HG02970 (cell line): ENCODE measurements at regions not wholly inside any gene's neighbourhood (a gene's known extent, or its start where the extent isn't known, plus 50 kb on each side); places are given as distances from the start of the nearest gene placed in this dataset.

Source experiments
- ATAC-seq: cut with Tn5 transposase; IDR thresholded peaks from one replicate; pipeline ENCODE4 v1.9.1; 2021; ENCODE audit warnings: mild to moderate bottlenecking, moderate library complexity, moderate number of reproducible peaks; ENCODE audit not compliant: unreplicated experiment, low FRiP score

DNA sequence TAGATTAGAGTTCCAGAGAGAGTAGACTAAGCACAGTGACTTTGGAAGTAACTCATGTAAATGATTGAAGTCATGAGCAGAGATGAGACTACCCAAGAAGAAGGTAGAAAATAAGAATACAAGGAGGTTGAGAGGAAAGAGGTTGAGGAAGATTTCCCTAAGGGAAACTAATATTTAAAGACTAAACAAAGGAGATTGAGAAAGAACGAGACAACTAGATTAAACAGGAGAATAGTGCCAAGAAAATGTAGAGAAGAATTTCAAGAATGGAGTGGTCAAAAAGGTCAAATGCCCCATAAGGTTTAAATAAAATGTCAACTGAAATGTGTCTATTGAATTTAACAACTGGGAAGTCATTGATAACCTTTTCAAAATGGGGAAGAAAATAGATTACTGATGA is 59.0 kb downstream of the RPS29 start:
- ATAC-seq = no peak

DNA sequence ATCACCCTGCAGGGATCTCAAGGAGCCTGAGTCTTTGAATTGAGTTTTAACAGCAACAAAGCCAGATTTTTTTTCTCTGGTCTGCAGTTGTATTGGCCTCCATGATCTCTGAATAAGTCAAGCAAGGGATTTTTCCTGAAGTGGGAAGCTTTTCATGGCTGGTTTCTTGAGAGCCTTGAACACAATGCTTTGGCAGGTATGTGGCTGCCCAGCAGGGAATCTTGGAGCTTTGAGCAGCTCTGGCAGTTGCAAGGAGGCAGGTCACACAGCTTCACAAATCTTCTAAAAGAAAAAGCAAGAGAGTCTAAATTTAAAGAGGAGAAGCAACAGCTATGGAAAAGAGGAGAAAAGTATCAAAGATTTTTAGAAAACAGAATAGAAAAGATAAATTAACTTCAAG is 60.1 kb downstream of the RPS29 start:
- ATAC-seq = no peak

DNA sequence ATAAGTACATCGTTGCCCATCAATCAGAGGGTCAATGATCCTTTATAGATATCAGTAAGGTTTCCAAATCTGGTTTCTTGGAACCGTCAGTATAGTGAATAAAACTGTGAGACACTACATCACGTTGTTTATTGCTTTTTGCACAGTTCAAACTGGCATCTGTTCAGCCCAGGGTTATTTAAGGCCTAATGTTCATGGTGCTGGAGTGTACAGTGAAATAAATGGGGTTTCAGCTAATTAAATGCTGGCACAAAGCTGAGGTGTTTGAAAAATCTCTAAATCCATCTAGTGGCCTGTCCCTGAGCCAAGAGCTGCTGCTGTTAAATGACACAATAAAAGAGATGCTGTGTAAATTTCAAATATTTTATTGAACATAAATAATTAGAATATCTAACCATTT is 69.9 kb downstream of the RPS29 start:
- no peak for ATAC-seq

DNA sequence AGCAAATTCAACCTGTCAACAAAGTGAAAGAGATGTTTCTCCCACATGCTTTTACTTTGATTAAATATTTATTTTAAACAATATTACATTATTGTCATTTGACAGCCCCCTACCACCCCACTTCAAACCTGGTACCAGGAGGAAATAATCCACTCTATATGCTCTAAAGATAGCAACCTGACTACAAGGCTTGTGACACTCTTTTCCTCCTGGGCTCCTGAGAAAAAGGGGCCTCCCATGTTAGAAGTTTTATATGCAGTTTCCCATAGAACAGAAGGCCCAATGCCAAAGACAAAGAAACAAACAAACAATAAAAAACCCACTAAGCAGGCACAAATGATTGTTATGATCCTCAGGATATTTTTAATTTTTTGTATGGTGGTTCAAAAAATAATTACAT is 73.6 kb downstream of the RPS29 start:
- ATAC-seq = no peak

DNA sequence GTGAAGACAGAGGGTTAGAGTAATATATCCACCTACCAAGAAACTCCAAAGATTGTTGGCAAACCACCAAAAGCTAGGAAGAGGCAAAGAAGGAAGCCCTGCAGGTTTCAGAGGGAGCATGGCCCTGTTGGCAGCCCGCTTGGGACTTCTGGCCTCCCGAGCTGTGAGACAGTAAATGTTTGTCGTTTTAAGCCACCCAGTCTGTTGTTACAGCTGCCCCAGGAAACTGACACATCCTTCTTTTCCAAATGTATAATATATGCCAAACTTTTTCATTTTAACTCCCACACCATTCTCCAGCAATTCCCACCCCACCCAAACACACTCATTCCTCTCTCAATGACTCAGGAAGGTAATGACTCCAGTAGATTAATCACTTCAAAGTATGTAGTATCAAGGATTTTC is 74.0 kb downstream of the RPS29 start:
- ATAC-seq = no peak

DNA sequence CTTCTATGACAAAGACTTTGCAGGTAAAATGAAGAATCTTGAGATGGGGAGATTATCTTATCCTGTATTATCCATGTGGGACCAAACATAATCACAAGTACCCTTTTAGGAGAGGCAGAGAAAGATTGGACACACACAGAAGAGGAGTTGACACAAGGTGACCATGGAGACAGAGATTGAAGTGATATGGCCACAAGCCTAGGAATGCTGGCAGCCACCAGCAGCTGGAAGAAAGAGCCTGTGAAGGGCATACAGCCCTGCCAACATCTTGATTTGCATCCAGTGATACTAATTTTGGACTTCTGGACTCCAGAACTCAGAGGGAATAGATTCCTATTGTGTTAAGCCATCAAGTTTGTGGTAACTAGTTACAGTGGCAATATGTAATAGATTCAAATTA is 78.1 kb downstream of the RPS29 start:
- ATAC-seq = no peak

DNA sequence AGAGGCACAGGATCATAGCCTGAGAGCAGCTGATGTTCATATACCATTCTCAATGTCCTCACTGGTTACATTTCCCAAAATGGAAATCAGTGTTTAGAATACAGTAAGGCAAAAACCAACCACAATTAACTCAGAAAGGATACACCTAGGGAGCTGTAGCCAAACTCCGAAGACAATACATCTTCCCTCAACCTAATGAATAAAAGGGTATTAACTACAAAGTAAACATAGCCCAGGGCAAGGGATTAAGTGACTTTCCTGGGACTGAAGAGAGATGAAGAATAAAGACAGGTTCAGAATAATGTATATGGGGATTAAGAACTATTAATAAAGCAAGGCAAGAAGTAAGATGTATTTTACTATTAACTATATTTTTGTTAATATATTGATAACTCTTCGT is 79.5 kb downstream of the RPS29 start:
- no peak for ATAC-seq

DNA sequence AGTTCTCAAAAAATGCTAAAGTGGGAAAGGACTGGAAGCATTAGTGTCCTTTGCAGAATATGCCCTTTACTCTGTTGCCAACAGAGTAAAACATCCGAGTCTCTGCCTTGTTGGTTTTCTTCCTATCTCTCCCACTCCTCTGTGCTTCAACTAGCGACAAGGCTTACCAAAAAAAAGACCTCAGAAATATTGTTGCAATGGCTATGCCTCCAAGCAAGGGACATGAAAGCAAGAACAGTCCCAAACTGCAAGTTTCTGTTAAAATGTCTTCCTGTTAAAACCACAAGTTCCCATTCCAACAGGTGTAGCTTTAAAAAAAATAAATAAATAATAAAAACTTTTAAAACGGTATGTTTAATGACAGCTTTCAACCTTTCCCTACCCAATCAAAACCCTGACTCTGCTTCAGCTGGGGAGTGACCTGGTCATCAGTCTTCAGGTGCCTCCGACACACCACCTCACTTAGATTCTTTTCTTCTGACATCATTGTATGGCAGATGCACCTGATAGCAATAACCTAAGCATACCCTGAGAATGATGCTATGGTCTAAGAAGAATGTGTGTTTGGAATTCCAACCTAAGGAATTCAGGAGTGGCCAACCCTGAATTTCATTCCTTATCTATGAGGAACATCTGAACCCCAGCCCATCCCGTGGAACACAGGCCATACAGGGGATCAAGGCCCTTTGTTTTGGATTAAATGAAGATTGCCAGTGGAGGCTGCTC is 81.0 kb downstream of the RPS29 start:
- ATAC-seq = no peak

DNA sequence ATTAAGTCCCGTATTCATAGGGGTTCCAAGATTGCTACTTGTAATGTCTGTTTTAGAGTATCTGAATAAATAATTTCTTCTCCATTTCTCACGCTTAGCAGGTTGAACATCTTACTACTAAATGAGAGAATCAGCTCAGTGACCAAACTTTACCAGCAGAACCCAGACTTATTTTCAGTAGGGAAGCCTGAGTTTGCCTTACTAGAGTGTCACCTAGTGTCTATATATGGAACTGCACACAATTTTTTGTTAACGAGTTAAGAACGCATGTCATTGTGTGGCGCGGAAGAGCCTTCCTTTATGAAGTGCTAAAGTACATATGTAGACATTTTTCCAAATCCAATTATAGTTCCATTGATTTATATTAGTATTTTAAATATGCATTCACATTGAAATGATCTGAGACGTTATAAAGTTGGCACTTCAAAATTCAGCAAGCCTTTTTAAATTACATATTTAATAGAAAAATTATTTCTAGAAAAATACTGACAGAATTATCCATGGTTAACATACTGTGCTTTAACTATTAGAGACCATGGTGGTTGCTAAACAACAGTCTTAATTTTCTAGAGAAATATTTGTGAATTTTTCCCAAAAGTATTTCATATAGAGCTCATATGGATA is 88.3 kb downstream of the RPS29 start:
- ATAC-seq = no peak

DNA sequence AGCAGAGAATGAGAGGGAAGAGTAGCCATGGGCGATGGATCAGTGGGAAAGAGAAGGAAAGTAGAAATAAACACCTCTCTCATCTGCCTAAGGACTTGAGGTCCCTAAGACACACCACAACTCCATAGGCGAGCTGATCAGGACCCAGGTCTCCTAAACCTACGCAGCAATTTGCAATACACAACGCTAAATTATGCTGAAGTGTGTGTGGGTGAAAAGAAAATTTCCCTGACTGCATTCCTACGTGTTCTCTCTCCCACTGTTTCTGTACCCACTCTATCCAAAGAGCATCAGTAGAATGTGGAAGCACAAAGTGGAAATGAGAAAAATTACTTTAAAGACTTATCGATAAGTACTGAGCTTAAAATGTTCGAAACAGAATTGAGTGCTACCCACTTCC is 88.9 kb downstream of the RPS29 start:
- no peak for ATAC-seq

DNA sequence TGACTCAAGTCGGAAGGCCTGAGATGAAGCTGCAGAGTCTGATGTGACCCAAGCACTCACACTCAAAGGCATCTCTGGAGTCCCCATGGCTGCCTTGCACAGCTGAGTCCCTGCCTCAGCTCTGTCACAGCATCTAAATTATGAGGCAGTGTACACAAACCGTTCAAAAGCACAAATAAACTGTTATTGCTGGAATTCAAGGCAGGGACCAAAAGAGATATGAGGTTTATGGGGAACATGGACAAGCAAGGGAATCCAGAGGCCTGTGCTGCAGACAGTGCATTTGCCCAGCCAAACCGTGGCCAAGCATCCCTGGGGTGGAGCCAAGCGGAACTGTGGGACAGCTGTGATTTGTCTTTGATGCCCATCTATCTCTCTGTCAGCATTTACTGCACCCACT is 91.3 kb downstream of the RPS29 start:
- no peak for ATAC-seq

DNA sequence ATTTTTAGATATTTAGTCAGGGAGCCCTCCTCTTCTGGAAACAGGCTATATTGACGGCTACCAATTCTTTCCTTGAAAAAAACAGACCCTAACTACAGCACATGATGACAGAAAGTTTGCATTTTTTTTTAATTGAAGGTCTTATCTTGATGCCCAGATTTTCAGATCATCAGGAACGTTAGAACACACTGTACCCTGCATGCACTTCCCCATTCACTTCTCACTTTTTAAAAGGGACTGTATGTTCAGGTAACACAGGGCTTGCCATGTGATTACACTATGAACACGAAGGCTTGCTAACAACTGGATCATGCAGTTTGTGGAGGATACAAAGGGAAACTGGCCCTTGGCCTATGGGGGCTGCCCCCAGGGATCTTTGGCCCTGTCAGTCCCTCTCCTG is 92.6 kb downstream of the RPS29 start:
- ATAC-seq = no peak

DNA sequence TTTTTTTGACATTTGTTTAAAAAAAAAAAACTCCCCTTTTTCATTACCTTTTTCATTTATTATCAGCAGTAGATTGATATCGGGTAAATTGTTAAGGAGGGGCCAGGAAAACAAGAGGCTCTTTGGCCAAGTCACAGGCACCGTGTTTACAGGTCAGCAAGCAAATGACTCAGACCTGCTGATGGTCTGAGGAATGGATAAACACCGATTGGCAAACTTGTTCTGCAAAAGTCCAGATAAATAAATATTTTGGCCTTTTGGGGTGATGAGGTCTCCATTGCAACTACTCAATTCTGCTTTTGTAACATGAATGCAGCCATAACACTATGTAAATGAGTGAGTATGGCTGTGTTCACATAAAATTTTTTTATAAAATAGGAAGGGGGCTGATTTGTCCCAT is 94.0 kb downstream of the RPS29 start:
- ATAC-seq = no peak

DNA sequence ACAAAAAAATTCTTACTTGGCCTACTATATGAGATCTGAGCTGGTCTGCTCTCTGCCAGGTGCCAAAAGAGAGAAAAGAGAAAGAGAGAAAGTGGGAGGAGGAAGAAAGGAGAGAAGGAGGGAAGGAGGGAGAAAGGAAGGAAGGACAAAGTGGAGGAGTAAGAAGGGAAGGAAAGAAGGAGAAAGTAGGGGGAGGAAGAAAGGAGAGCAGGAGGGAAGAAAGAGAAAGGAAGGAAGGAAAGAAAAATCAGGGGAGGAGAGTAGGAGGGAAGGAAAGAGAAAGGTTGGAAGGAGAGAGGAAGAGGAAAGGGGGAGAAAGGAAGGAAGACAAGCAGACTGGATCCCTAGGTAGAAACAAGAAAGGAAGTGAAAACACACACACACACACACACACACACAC is 96.8 kb downstream of the RPS29 start:
- no peak for ATAC-seq

DNA sequence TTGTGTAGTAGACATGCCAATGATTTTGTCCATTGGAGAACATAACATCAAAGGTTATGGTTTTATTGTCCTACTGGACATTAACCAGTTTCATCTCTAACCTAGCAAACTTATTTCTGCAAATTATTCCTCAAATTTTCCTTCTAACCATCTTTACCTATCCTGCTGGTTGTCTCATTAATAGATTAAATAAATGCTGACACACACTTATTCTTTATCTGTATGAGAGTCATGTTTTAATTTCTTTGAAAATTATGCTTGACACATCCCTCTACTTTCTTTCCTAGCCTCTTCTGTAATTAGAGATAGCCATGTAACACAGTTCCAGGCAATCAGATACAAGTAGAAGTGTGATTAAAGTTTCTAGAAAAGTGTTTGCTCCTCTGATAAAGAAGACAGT is 98.9 kb downstream of the RPS29 start:
- ATAC-seq = no peak

DNA sequence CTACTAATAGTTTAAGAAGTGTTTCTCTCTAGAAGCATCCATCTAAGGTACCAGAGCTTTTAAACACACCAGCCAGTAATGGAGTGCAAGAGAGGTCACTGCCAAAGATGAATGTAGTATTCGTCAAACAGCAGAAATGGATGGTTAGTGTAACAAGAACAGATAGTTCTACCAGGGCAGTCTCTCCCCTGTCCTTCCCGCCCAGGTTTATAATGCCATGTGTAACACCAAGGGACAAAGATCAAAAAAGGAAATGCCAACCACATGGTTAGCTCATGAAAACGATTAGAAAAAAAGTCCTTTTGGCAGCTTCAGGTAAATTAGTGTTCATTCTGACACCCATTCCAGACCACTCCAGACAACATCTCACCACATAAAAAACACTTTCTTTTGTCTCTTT is 100.9 kb downstream of the RPS29 start:
- no peak for ATAC-seq

DNA sequence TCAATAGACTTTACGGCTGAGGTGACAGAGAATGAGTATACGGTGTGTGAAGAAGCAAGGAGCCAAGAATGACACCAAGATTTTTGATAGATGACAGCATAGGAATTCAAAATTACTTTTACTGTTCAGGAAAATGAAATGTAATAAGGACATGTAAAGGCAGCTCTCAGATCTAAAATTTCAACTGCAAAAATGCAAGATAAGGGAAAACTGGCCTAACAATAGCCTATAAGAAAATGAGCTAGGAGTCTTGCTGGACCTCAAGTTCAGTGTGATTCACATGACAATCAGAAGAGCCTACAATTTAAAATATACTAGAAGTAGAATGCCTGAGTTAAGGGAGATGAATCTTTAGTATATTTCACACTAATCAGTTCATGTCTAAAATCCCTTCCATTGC is 102.0 kb downstream of the RPS29 start:
- ATAC-seq = no peak

DNA sequence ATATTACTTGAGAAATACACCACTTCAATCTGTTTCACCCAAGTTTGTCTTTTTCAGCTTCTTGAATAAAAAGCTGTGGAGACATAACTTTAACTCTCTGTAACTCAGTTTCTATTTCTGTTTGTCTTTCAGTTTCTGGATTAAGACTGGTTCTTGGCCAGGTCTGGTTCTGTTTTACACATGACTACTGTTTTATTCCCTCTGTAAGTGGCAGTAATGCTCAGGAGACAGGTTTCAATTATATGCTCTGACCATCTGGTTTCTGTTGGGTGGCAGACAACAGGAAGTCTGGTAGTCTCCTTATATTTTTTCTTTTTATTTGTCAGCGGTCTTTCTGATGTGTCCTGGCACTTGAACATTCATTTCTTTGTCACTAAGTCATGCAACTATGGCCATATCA is 102.9 kb downstream of the RPS29 start:
- ATAC-seq = no peak

DNA sequence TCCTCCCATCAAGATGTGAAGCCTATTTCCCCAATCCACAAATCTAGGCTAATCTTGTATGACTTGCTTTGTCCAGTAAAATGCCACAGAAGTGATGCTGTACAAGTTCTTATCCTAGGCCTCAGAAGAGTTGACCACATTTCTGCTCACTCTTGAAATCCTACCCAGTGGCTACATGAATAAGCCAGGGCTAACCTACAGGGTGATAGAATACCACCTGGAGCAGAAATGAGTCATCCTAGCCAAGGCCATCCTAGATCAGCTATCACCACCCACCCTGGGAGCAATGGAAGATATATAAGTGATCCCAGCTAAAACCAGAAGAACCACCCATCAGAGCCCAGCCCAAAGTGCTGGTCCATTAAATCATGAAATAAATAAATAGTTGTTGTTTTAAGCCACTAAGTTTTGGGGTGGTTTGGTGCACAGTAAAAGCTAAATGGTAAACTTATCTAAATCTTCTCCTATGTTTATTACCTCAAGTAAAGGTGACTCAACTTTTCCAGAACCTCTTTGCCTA is 105.1 kb downstream of the RPS29 start:
- no peak for ATAC-seq

DNA sequence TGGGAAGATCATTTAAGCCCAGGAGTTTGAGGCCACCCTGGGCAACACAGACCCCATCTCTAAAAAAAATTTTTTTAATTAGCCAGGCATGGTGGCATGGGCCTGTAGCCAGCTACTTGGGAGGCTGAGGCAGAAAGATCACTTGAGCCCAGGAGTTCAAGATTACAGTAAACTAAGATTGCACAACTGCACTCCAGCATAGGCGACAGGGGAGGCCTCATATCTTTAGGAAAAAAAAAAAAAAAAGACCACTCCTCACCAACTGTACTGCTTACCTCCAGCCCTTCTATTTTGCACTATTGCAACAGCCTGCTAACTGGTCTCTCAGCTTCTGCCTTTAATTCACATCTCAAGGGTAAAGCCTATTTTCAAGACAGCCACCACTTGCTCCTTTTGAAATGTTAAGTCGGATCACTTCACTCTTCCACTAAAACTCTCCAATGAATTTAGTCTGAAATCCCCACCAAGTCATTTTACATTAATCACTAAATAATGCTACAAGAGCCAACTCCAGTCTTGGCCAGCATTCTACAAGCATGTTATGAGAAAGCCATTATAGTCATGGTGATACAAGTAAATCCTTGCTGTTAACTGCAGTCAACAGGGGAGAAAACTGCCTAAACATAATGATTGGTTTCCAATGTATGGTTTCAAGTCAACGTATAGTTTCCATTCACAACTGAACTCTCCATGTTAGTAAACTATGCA is 106.0 kb downstream of the RPS29 start:
- no peak for ATAC-seq

DNA sequence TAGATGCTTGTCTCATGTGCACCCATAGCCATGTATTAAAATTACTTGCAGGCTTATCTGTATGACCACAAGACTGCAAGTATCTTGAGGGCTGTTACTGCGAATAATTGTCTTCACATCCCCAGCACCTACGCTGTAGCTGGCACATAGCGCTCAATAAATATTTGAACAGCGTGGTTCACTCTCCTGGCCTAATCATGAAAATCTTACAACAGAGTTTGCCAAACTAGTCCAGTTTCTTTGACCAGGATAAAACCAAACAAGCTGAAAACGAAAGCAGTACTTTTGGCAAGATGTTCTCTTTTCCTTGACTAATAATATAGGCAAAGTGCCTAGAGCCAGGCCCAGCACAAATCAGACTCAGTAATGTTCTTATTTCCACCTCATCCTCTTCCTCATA is 106.7 kb downstream of the RPS29 start:
- ATAC-seq = no peak

DNA sequence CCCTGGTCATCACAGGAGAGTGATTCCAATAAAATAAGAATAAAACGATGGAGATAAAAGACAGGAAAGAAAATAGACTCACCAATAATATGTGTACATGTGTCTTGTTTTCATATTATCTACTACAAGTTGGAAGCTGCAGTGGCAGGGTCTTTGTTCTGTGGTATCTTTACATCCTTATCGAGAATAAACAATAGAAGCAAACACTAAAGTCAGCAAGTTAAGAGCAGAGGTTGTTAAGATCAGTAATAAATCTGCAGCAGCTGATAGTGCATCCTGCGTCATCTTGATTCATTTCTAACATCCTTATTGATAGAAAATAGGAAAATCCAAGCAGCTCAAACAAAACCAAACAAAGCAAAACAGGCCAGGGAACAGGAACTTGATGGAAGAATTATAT is 107.4 kb downstream of the RPS29 start:
- no peak for ATAC-seq
